ENCODE measurements at regions not wholly inside any gene's neighbourhood (a gene's known extent, or its start where the extent isn't known, plus 50 kb on each side); places are given as distances from the start of the nearest gene placed in this dataset.

DNA sequence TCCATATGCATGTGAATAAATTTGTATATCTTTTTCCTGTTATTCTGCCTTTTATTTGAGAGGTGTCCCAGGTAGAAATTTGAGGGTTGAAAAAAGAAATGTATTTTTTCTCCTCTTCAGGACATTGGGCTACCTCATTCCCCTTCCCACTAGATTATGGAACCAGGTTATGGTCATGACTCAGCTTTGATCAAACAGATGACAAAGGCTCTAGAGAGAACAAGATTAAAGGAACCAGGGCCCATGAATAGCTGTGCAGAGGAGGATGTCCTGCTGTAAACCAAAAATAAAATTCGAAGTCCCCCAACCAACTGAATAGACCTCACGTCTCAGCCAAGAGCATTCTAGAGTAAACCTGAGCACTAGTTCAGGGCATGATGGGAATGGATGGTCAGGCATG, 313.2 kb downstream of the RAPGEF2 start:
- 0 out of 4 replicates have a peak, but pooled peaks cover 0 to 4% of the 10 kb centered on the region in 2 experiments for H3K9me3 ChIP-seq (ENCODE audit: insufficient read depth in 2 of 2, low read depth in 1 of 2, low read length in 1 of 2)
- no peak overlapping the region for H3K9ac ChIP-seq (replicated peaks in 1 of 4; ENCODE audit: extremely low read depth in 1 of 4, low read depth in 3 of 4, low read length in 3 of 4)
- no peaks in the 10 kb centered on the region for H3K79me2 ChIP-seq (ENCODE audit: control insufficient read depth in 1 of 2, insufficient read depth in 2 of 2, low read length in 2 of 2)
- H3K4ac ChIP-seq (replicated peaks; ENCODE audit: insufficient read length, low read depth, low read length), result no peak overlapping the region
- H3K56ac ChIP-seq (replicated peaks; ENCODE audit: insufficient read length, low read depth, low read length), result no peak overlapping the region
- peaks cover 0 to 3% (median 1%) of the 10 kb centered on the region in 4 experiments; a peak in 1 of 7 replicates for H3K4me1 ChIP-seq (replicated peaks in 1 of 4; ENCODE audit: control insufficient read depth in 3 of 4, insufficient read depth in 4 of 4, low read length in 3 of 4)
- FAIRE-seq (no peak), DNase-seq (ENCODE audit: low read depth in 1 of 2, low spot score in 2 of 2) (no peak)
- H3K18ac ChIP-seq (ENCODE audit: extremely low read depth, low read length), result no peak overlapping the region
- H2AK5ac ChIP-seq (ENCODE audit: low read depth, low read length), result no peak overlapping the region
- H4K20me1 ChIP-seq (replicated peaks in 1 of 2; ENCODE audit: control insufficient read depth in 1 of 2, insufficient read depth in 2 of 2, low read length in 2 of 2), result no peaks in the 10 kb centered on the region
- no peak overlapping the region for H2BK5ac ChIP-seq (ENCODE audit: low read depth, low read length)
- CTCF ChIA-PET (ENCODE audit: partially characterized antibody), result no interaction called here
- H3K14ac ChIP-seq (ENCODE audit: insufficient read length), result no peak overlapping the region
- no peak overlapping the region for H3K23ac ChIP-seq (ENCODE audit: insufficient read length)
- H2BK12ac ChIP-seq (ENCODE audit: low read depth, low read length), result no peak overlapping the region
- H3K36me3 ChIP-seq (ENCODE audit: control insufficient read depth in 2 of 4, insufficient read depth in 4 of 4, low read length in 3 of 4), result no peaks in the 10 kb centered on the region
- WGBS, 2 experiments (ENCODE audit: extremely low coverage in 1 of 2, insufficient coverage in 1 of 2, insufficient read length in 1 of 2, insufficient replicate concordance in 2 of 2, low coverage in 1 of 2, low lambda C conversion rate in 2 of 2, missing lambda C conversion rate in 1 of 2), result 77% methylated on average over 2 of the region's 2 CpGs; no CpG with 5 or more reads in 1 of the 2 experiments
- no peak overlapping the region for H4K5ac ChIP-seq (ENCODE audit: insufficient read length, low read depth, low read length)
- no peak overlapping the region for H2AFZ ChIP-seq (ENCODE audit: low read length)
- H3K27me3 ChIP-seq (replicated peaks in 1 of 4; ENCODE audit: control insufficient read depth in 3 of 4, extremely low read depth in 1 of 4, insufficient read depth in 3 of 4, low read length in 3 of 4), result no peaks in the 10 kb centered on the region
- no peak overlapping the region for H3K4me2 ChIP-seq (ENCODE audit: insufficient read depth in 1 of 2, low read depth in 2 of 2, low read length in 2 of 2)
- no peak overlapping the region for H4K8ac ChIP-seq (ENCODE audit: extremely low read depth, insufficient read depth, low read length)
- H4K91ac ChIP-seq (replicated peaks; ENCODE audit: insufficient read length, low read length), result no peak overlapping the region
- POLR2A ChIA-PET (ENCODE audit: partially characterized antibody), result no interaction called here
- H3K4me3 ChIP-seq (ENCODE audit: extremely low read depth in 1 of 4, insufficient read depth in 2 of 4, low read depth in 3 of 4, low read length in 4 of 4), result no peak overlapping the region
- no peak overlapping the region for H2BK20ac ChIP-seq (ENCODE audit: low read length)
- no peak overlapping the region for H2BK15ac ChIP-seq (ENCODE audit: low read length)
- H3K23me2 ChIP-seq (ENCODE audit: low read depth, low read length), result no peaks in the 10 kb centered on the region
- H3K79me1 ChIP-seq (ENCODE audit: low read depth, low read length), result no peaks in the 10 kb centered on the region
- H2BK120ac ChIP-seq (replicated peaks; ENCODE audit: low read depth, low read length), result no peak overlapping the region
- no peak overlapping the region for H3K27ac ChIP-seq (ENCODE audit: low read depth, low read length)
- no peak for TF ChIP-seq KDM4A (IDR thresholded peaks at IDR 0.05; ENCODE audit: low read depth, low read length, severe bottlenecking)
- TF ChIP-seq SIX5 (IDR thresholded peaks at IDR 0.05; ENCODE audit: low read depth, low read length), result no peak

All from H1 (cell line).